H9 (cell line): ENCODE measurements at regions not wholly inside any gene's neighbourhood (a gene's known extent, or its start where the extent isn't known, plus 50 kb on each side); places are given as distances from the start of the nearest gene placed in this dataset.

ENCODE experiments used
- DNase-seq: peaks from one replicate; pipeline ENCODE4 v3.0.0-alpha.2; 2017
- H2AFZ ChIP-seq: one replicate; pipeline ENCODE4 v1.6.1; 2013; ENCODE audit warnings: mild to moderate bottlenecking, low read length, control low read depth, moderate library complexity
- H2AK5ac ChIP-seq: 2 replicates; pipeline ENCODE4 v1.6.1; 2013; ENCODE audit warnings: low read length, control low read depth, mixed read lengths; ENCODE audit not compliant: insufficient read length
- H2BK120ac ChIP-seq: one replicate; pipeline ENCODE4 v1.6.1; 2013; ENCODE audit warnings: low read depth, mild to moderate bottlenecking, low read length, control low read depth, inconsistent platforms; ENCODE audit not compliant: poor library complexity, severe bottlenecking
- H2BK12ac ChIP-seq: 2 replicates; pipeline ENCODE4 v1.6.1; 2013; ENCODE audit warnings: low read length, control low read depth, mixed read lengths, low read depth; ENCODE audit not compliant: insufficient read length
- H2BK15ac ChIP-seq: 2 replicates; pipeline ENCODE4 v1.6.1; 2013; ENCODE audit warnings: low read depth, low read length, control low read depth
- H2BK20ac ChIP-seq: one replicate; pipeline ENCODE4 v1.6.1; 2013; ENCODE audit warnings: low read depth, mild to moderate bottlenecking, low read length, control low read depth, inconsistent platforms; ENCODE audit not compliant: poor library complexity, severe bottlenecking
- H2BK5ac ChIP-seq: 2 replicates; pipeline ENCODE4 v1.6.1; 2013; ENCODE audit warnings: low read length, control low read depth, mixed read lengths; ENCODE audit not compliant: insufficient read length
- H3K14ac ChIP-seq: 2 replicates; pipeline ENCODE4 v1.6.1; 2013; ENCODE audit warnings: low read length, control low read depth; ENCODE audit not compliant: insufficient read depth
- H3K18ac ChIP-seq: 2 replicates; pipeline ENCODE4 v1.6.1; 2013; ENCODE audit warnings: low read depth, mild to moderate bottlenecking, mixed read lengths, low read length, control low read depth; ENCODE audit not compliant: insufficient read length
- H3K23ac ChIP-seq: 2 replicates; pipeline ENCODE4 v1.6.1; 2013; ENCODE audit warnings: low read length, control low read depth, mixed read lengths, low read depth; ENCODE audit not compliant: insufficient read length
- H3K23me2 ChIP-seq: 2 replicates; pipeline ENCODE4 v1.6.1; 2013; ENCODE audit warnings: low read depth, mild to moderate bottlenecking, mixed read lengths, low read length, control low read depth; ENCODE audit not compliant: insufficient read length, poor library complexity, severe bottlenecking
- H3K27ac ChIP-seq: 2 replicates; pipeline ENCODE4 v1.5.1; 2013; ENCODE audit warnings: low read length, control low read depth, mixed read lengths, low read depth; ENCODE audit not compliant: insufficient read length
- H3K27me3 ChIP-seq: 2 replicates; pipeline ENCODE4 v1.6.1; 2013; ENCODE audit warnings: low read length, control low read depth, inconsistent platforms; ENCODE audit not compliant: insufficient read depth
- H3K4ac ChIP-seq: 2 replicates; pipeline ENCODE4 v1.6.1; 2013; ENCODE audit warnings: low read depth, mild to moderate bottlenecking, control low read depth, inconsistent platforms, low read length, moderate library complexity
- H3K4me1 ChIP-seq: 2 replicates; pipeline ENCODE4 v1.6.1; 2013; ENCODE audit warnings: low read length, control low read depth, inconsistent platforms; ENCODE audit not compliant: insufficient read depth
- H3K4me2 ChIP-seq: 2 replicates; pipeline ENCODE4 v1.6.1; 2013; ENCODE audit warnings: low read length, control low read depth, mixed read lengths; ENCODE audit not compliant: insufficient read length, insufficient read depth
- H3K56ac ChIP-seq: 2 replicates; pipeline ENCODE4 v1.6.1; 2013; ENCODE audit warnings: low read depth, mild to moderate bottlenecking, mixed read lengths, low read length, control low read depth; ENCODE audit not compliant: insufficient read length
- H3K79me1 ChIP-seq: 2 replicates; pipeline ENCODE4 v1.6.1; 2013; ENCODE audit warnings: low read depth, mild to moderate bottlenecking, moderate library complexity, low read length, control low read depth, inconsistent platforms; ENCODE audit not compliant: insufficient read depth, poor library complexity, severe bottlenecking
- H3K79me2 ChIP-seq: 2 replicates; pipeline ENCODE4 v1.6.1; 2013; ENCODE audit warnings: low read length, control low read depth, inconsistent platforms; ENCODE audit not compliant: insufficient read depth
- H3K9ac ChIP-seq: 2 replicates; pipeline ENCODE4 v1.6.1; 2013; ENCODE audit warnings: low read length, control low read depth, mixed read lengths; ENCODE audit not compliant: insufficient read length; ENCODE audit errors: extremely low read depth
- H3K9me3 ChIP-seq: one replicate; pipeline ENCODE4 v1.6.1; 2013; ENCODE audit warnings: low read depth, low read length, inconsistent platforms; ENCODE audit not compliant: control insufficient read depth
- H3T11ph ChIP-seq: one replicate; pipeline ENCODE4 v1.6.1; 2013; ENCODE audit warnings: mild to moderate bottlenecking, low read length, control low read depth, inconsistent platforms
- H4K20me1 ChIP-seq: one replicate; pipeline ENCODE4 v1.6.1; 2013; ENCODE audit not compliant: control insufficient read depth, insufficient read length, insufficient read depth
- H4K5ac ChIP-seq: 2 replicates; pipeline ENCODE4 v1.6.1; 2013; ENCODE audit warnings: low read depth, mild to moderate bottlenecking, mixed read lengths, low read length, control low read depth; ENCODE audit not compliant: insufficient read length
- H4K8ac ChIP-seq: replicated peaks from 2 replicates; pipeline ENCODE4 v1.6.1; 2013; ENCODE audit warnings: low read length, control low read depth, mixed read lengths, low read depth; ENCODE audit not compliant: insufficient read length
- H4K91ac ChIP-seq: 2 replicates; pipeline ENCODE4 v1.6.1; 2013; ENCODE audit warnings: low read depth, mild to moderate bottlenecking, moderate library complexity, mixed read lengths, low read length, control low read depth; ENCODE audit not compliant: insufficient read length
- H3K27ac Mint-ChIP-seq, 3 experiments: 2 replicates in 2 of 3; 3 replicates in 1 of 3; pipeline ENCODE4 v1.8.0; 2020 to 2021; ENCODE audit warnings: mixed read lengths in 3 of 3, mild to moderate bottlenecking in 1 of 3, moderate library complexity in 1 of 3
- H3K27me3 Mint-ChIP-seq: 2 replicates; pipeline ENCODE4 v1.8.0; 2021; ENCODE audit warnings: low read depth, mild to moderate bottlenecking, moderate library complexity, mixed read lengths
- H3K36me3 Mint-ChIP-seq, 3 experiments: 2 replicates in 2 of 3; 3 replicates in 1 of 3; pipeline ENCODE4 v1.8.0; 2020 to 2021; ENCODE audit warnings: low read depth in 3 of 3, mixed read lengths in 3 of 3; ENCODE audit not compliant: insufficient read depth in 1 of 3
- H3K4me1 Mint-ChIP-seq, 2 experiments: 2 replicates each; pipeline ENCODE4 v1.8.0; 2020; ENCODE audit warnings: mixed read lengths in 2 of 2
- H3K4me3 Mint-ChIP-seq, 2 experiments: 2 replicates in 1 of 2; 3 replicates in 1 of 2; pipeline ENCODE4 v1.8.0; 2020 to 2021; ENCODE audit warnings: mild to moderate bottlenecking in 2 of 2, mixed read lengths in 2 of 2, moderate library complexity in 1 of 2
- H3K9me3 Mint-ChIP-seq, 2 experiments: 2 replicates in 1 of 2; 3 replicates in 1 of 2; pipeline ENCODE4 v1.8.0; 2020; ENCODE audit warnings: mild to moderate bottlenecking in 2 of 2, mixed read lengths in 2 of 2, moderate library complexity in 1 of 2
- WGBS: extraction: QIAGEN DNeasy Blood & Tissue Kit; methylation state at CpG from one replicate; pipeline ENCODE4 v1.1.7; 2013; ENCODE audit warnings: missing lambda C conversion rate, low lambda C conversion rate, mixed read lengths; ENCODE audit not compliant: insufficient read length; ENCODE audit errors: extremely low coverage; 5-methylcytosine and 5-hydroxymethylcytosine counted together
- TF ChIP-seq, protein P1 (sequence below): fragments of 200-600 bp; sonication (generic); conservative IDR thresholded peaks from 3 replicates; pipeline ENCODE4 v1.8.0; 2021; ENCODE audit warnings: antibody characterized with exemption, mild to moderate bottlenecking

GRCh38 chr7:138324941-138325340 lies 135.1 kb upstream of the TRIM24 start:
- no peak overlapping the region for H3K18ac ChIP-seq
- TF ChIP-seq, protein P1, sequence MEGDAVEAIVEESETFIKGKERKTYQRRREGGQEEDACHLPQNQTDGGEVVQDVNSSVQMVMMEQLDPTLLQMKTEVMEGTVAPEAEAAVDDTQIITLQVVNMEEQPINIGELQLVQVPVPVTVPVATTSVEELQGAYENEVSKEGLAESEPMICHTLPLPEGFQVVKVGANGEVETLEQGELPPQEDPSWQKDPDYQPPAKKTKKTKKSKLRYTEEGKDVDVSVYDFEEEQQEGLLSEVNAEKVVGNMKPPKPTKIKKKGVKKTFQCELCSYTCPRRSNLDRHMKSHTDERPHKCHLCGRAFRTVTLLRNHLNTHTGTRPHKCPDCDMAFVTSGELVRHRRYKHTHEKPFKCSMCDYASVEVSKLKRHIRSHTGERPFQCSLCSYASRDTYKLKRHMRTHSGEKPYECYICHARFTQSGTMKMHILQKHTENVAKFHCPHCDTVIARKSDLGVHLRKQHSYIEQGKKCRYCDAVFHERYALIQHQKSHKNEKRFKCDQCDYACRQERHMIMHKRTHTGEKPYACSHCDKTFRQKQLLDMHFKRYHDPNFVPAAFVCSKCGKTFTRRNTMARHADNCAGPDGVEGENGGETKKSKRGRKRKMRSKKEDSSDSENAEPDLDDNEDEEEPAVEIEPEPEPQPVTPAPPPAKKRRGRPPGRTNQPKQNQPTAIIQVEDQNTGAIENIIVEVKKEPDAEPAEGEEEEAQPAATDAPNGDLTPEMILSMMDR: no peak
- H2AFZ ChIP-seq: no peak overlapping the region
- H3K9me3 ChIP-seq: peaks cover 7% of the 10 kb centered on the region
- H2BK5ac ChIP-seq: no peak overlapping the region
- Mint-ChIP-seq H3K4me3 (no peak overlapping the region), H3K36me3 (peaks cover 17 to 25% (median 20%) of the 10 kb centered on the region in 3 experiments), H3K27ac (no peak overlapping the region), H3K27me3 (no peaks in the 10 kb centered on the region; the same call in 1 of the 2 replicates), H3K9me3 (peaks cover 18 to 34% of the 10 kb centered on the region in 2 experiments), H3K4me1 (peaks cover 6 to 9% of the 10 kb centered on the region in 2 experiments; a peak in 3 of 4 replicates)
- no peak overlapping the region for H2AK5ac ChIP-seq
- no peaks in the 10 kb centered on the region for H3K23me2 ChIP-seq
- no peak overlapping the region for H3K14ac ChIP-seq
- H4K8ac ChIP-seq: no peak overlapping the region
- H2BK15ac ChIP-seq: no peak overlapping the region
- no CpG with 5 or more reads among the region's 6 CpGs for WGBS
- H3K79me1 ChIP-seq: no peaks in the 10 kb centered on the region
- H4K91ac ChIP-seq: no peak overlapping the region
- H4K20me1 ChIP-seq: no peaks in the 10 kb centered on the region
- H3K27me3 ChIP-seq: no peaks in the 10 kb centered on the region
- H2BK12ac ChIP-seq: no peak overlapping the region
- no peak overlapping the region for H4K5ac ChIP-seq
- H2BK20ac ChIP-seq: no peak overlapping the region
- no peaks in the 10 kb centered on the region for H3K79me2 ChIP-seq
- H2BK120ac ChIP-seq: no peak overlapping the region
- DNase-seq: no peak
- no peak overlapping the region for H3K56ac ChIP-seq
- H3T11ph ChIP-seq: no peak overlapping the region
- H3K4me1 ChIP-seq: no peaks in the 10 kb centered on the region; the same call in 1 of the 2 replicates
- no peak overlapping the region for H3K23ac ChIP-seq
- H3K4ac ChIP-seq: no peak overlapping the region
- no peak overlapping the region for H3K4me2 ChIP-seq
- H3K9ac ChIP-seq: no peak overlapping the region
- H3K27ac ChIP-seq: no peak overlapping the region
